ENCODE measurements at regions not wholly inside any gene's neighbourhood (a gene's known extent, or its start where the extent isn't known, plus 50 kb on each side); places are given as distances from the start of the nearest gene placed in this dataset.

DNA sequence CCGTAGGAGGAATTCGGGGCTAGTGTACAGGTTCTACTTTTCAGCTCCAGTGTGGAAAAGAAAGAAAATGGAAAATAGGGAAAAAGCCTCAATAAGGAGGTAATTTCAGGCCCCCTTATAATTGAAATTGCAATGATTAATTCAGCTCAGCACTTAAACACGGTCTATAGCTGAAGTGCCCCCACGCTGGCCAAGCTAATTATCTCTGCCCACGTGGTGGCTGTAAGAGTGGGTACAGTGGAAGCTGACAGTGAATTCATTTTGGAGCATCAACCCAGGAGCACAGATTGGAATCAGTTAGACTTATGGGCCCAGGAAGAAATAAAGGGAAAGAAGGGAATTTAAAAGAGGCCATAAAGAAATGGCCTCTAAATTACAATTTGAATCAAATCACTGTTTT lies 631.1 kb upstream of the CPEB2 start:
- WGBS = 86% methylated on average over 5 of the region's 5 CpGs
- Histone ChIP-seq H3K27ac (no peak overlapping the region), H3K4me1 (no peaks in the 10 kb centered on the region), H3K27me3 (no peaks in the 10 kb centered on the region), H3K9me3 (no peaks in the 10 kb centered on the region), H3K36me3 (no peaks in the 10 kb centered on the region), H3K4me3 (no peak overlapping the region)
- DNase-seq (ENCODE audit: low spot score in 2 of 2) = no peak
- no peak for TF ChIP-seq POLR2AphosphoS5 (IDR thresholded peaks at IDR 0.05)
- TF ChIP-seq EP300 (IDR thresholded peaks at IDR 0.05) = no peak
- TF ChIP-seq, protein P1, sequence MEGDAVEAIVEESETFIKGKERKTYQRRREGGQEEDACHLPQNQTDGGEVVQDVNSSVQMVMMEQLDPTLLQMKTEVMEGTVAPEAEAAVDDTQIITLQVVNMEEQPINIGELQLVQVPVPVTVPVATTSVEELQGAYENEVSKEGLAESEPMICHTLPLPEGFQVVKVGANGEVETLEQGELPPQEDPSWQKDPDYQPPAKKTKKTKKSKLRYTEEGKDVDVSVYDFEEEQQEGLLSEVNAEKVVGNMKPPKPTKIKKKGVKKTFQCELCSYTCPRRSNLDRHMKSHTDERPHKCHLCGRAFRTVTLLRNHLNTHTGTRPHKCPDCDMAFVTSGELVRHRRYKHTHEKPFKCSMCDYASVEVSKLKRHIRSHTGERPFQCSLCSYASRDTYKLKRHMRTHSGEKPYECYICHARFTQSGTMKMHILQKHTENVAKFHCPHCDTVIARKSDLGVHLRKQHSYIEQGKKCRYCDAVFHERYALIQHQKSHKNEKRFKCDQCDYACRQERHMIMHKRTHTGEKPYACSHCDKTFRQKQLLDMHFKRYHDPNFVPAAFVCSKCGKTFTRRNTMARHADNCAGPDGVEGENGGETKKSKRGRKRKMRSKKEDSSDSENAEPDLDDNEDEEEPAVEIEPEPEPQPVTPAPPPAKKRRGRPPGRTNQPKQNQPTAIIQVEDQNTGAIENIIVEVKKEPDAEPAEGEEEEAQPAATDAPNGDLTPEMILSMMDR (IDR thresholded peaks at IDR 0.05) = no peak
- TF ChIP-seq POLR2A (IDR thresholded peaks at IDR 0.05) = no peak

DNA sequence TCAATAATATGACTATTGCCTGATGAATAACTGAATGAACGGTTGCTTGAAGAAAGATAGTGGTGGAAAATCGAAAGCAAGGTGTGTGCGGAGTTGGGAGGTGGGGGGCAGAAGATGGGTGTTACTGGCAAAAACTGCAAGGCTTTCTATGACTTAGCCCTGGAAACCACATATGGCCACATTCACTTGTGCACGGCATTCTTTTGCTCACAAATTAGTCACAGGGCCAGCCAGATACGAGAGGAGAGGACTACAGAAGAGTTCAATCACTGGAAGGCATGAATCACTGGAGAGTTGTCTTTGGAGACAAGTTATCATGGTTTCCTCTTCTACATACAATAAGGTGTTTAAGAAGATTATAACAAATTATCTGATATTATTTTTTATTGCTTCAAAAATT lies 626.5 kb upstream of the CPEB2 start:
- Histone ChIP-seq H3K27ac (no peak overlapping the region), H3K36me3 (no peaks in the 10 kb centered on the region), H3K9me3 (no peaks in the 10 kb centered on the region), H3K27me3 (no peaks in the 10 kb centered on the region), H3K4me1 (no peaks in the 10 kb centered on the region), H3K4me3 (no peak overlapping the region)
- no peak for TF ChIP-seq POLR2A (IDR thresholded peaks at IDR 0.05)
- TF ChIP-seq EP300 (IDR thresholded peaks at IDR 0.05) = no peak
- TF ChIP-seq, protein P1 (IDR thresholded peaks at IDR 0.05) = no peak
- TF ChIP-seq POLR2AphosphoS5 (IDR thresholded peaks at IDR 0.05) = no peak
- no peak for DNase-seq (ENCODE audit: low spot score in 2 of 2)
- WGBS = 82% methylated on average over 5 of the region's 5 CpGs

DNA sequence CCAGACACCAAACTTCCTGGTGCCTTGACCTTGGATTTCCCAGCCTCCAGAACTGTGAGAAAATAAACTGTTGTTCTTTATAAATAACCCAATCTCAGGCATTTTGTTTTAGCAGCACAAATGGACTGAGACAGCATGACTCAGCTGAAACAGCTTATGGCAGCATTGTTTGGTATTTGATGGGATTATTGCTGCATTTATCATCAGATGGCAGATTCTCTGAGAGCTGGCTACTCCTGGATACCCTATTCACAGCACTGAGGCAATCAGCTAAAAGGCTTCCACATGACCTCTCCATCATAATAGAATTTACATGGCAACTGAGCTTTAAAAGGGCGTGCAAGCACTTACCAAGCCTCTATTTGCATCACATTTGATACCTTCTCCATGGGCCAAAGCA lies 623.1 kb upstream of the CPEB2 start:
- Histone ChIP-seq H3K27ac (no peak overlapping the region), H3K27me3 (no peaks in the 10 kb centered on the region), H3K4me3 (no peak overlapping the region), H3K36me3 (no peaks in the 10 kb centered on the region), H3K9me3 (no peaks in the 10 kb centered on the region), H3K4me1 (no peaks in the 10 kb centered on the region)
- no peak for TF ChIP-seq EP300 (IDR thresholded peaks at IDR 0.05)
- no peak for TF ChIP-seq POLR2AphosphoS5 (IDR thresholded peaks at IDR 0.05)
- no peak for TF ChIP-seq POLR2A (IDR thresholded peaks at IDR 0.05)
- TF ChIP-seq, protein P1 (IDR thresholded peaks at IDR 0.05) = no peak
- DNase-seq (ENCODE audit: low spot score in 2 of 2) = no peak
- WGBS = 75% methylated on average over 1 of the region's 1 CpG

DNA sequence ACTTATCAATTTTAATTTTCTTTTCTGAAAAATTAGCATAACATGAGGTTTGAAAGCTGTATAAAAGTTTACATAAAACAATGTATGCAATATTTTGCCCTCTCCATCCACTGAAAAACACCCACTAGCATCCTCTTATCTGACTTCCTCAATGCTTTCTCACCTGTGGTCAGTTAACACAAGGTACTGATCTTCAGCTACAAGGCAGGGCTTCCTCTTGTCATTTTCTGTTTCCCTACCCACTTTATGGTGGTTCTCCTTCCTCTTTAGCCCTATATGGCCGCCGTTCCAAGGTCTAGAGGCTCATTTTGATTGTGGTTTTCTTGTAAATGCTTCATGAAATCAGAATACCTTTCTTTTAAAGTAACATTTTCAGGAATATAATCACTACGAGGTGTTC lies 618.6 kb upstream of the CPEB2 start:
- no peak for DNase-seq (ENCODE audit: low spot score in 2 of 2)
- 64% methylated on average over 3 of the region's 3 CpGs for WGBS
- H3K36me3 ChIP-seq = no peaks in the 10 kb centered on the region
- no peaks in the 10 kb centered on the region for H3K27me3 ChIP-seq
- TF ChIP-seq, protein P1 (IDR thresholded peaks at IDR 0.05) = no peak
- TF ChIP-seq POLR2A (IDR thresholded peaks at IDR 0.05) (no peak), POLR2AphosphoS5 (IDR thresholded peaks at IDR 0.05) (no peak), EP300 (IDR thresholded peaks at IDR 0.05) (no peak)
- no peak overlapping the region for H3K4me3 ChIP-seq
- H3K4me1 ChIP-seq = no peaks in the 10 kb centered on the region
- H3K27ac ChIP-seq = no peak overlapping the region
- no peaks in the 10 kb centered on the region for H3K9me3 ChIP-seq

DNA sequence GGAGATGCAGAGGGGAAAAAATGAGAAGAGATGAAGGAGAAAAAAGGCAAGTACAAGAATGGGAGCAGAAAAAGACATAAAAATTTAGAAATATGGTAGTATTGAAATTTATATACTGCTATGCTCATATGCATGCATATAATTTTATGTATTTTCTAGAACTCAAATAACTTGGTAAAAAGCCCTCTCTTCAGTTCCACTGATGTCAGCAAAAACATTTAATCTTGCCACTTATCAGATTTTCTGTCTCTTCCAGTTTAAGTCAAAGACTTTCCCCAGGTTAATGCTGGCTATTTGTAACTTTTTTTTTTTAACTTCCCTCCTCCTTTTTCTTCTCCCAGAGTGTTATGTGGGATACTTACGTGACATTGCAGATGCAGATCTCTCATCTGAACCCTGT lies 617.5 kb upstream of the CPEB2 start:
- H3K27ac ChIP-seq = no peak overlapping the region
- 86% methylated on average over 1 of the region's 1 CpG for WGBS
- TF ChIP-seq POLR2A (IDR thresholded peaks at IDR 0.05) = no peak
- TF ChIP-seq, protein P1 (IDR thresholded peaks at IDR 0.05) = no peak
- no peak for TF ChIP-seq EP300 (IDR thresholded peaks at IDR 0.05)
- TF ChIP-seq POLR2AphosphoS5 (IDR thresholded peaks at IDR 0.05) = no peak
- H3K9me3 ChIP-seq = no peaks in the 10 kb centered on the region
- H3K27me3 ChIP-seq = no peaks in the 10 kb centered on the region
- no peaks in the 10 kb centered on the region for H3K4me1 ChIP-seq
- no peak for DNase-seq (ENCODE audit: low spot score in 2 of 2)
- H3K36me3 ChIP-seq = no peaks in the 10 kb centered on the region
- no peak overlapping the region for H3K4me3 ChIP-seq
